ENCODE measurements at regions not wholly inside any gene's neighbourhood (a gene's known extent, or its start where the extent isn't known, plus 50 kb on each side); places are given as distances from the start of the nearest gene placed in this dataset.

DNA sequence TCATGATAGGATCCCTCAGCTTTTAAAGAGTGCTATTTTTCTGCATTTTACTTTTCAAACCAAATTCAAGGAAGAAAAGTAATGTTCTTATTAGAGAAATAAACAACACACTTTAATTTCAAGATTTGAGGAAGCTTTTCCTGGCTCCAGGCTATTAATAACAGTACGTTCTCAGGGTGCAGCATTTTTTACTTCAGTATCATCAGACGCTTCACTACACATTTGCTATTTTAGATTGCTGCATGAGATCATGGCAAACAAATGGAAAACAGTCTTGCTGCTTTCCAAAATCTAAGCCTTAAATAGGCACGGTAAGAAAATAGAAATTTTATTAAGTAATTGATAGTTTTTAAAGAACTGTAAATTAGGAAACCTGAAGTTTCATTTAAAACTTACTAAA, 253.6 kb upstream of the EXOC2 start:
- TF ChIP-seq, protein P1, sequence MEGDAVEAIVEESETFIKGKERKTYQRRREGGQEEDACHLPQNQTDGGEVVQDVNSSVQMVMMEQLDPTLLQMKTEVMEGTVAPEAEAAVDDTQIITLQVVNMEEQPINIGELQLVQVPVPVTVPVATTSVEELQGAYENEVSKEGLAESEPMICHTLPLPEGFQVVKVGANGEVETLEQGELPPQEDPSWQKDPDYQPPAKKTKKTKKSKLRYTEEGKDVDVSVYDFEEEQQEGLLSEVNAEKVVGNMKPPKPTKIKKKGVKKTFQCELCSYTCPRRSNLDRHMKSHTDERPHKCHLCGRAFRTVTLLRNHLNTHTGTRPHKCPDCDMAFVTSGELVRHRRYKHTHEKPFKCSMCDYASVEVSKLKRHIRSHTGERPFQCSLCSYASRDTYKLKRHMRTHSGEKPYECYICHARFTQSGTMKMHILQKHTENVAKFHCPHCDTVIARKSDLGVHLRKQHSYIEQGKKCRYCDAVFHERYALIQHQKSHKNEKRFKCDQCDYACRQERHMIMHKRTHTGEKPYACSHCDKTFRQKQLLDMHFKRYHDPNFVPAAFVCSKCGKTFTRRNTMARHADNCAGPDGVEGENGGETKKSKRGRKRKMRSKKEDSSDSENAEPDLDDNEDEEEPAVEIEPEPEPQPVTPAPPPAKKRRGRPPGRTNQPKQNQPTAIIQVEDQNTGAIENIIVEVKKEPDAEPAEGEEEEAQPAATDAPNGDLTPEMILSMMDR (conservative IDR thresholded peaks at IDR 0.05 in 1 of 2, IDR thresholded peaks at IDR 0.05 in 1 of 2; ENCODE audit: low read depth in 1 of 2, low read length in 2 of 2) = no peak
- TF ChIP-seq EZH2 (IDR thresholded peaks at IDR 0.05; ENCODE audit: low read length, missing control alignments) = no peak
